OCI-LY7 (cell line): ENCODE measurements at regions not wholly inside any gene's neighbourhood (a gene's known extent, or its start where the extent isn't known, plus 50 kb on each side); places are given as distances from the start of the nearest gene placed in this dataset.

ENCODE experiments used
- BruUV-seq: library from RNA; stranded (reverse); fragments of 400-500 nt; replicated peaks from 2 replicates; lab custom pipeline; 2021; lab: Mats Ljungman, UMichigan
- CTCF ChIA-PET: fragments of 300-600 bp; sonication (Branson Sonifier 250); formaldehyde crosslinking; loops from one replicate; lab custom pipeline; 2022; ENCODE audit warnings: antibody characterized with exemption; ENCODE audit not compliant: unreplicated experiment; lab: Charles Lee
- POLR2A ChIA-PET: fragments of 300-600 bp; sonication (Branson Sonifier 250); formaldehyde crosslinking; loops from one replicate; lab custom pipeline; 2022; ENCODE audit warnings: antibody characterized with exemption; lab: Charles Lee
- DNase-seq: peaks from one replicate; pipeline ENCODE4 v3.0.0-alpha.2; 2015; ENCODE audit warnings: low spot score
- H2AFZ ChIP-seq: fragments of 200-600 bp; sonication (generic), shearing (Covaris generic); 2 replicates; pipeline ENCODE4 v1.6.1; 2014; ENCODE audit warnings: mild to moderate bottlenecking, antibody characterized with exemption, low read length, moderate library complexity
- H3K27ac ChIP-seq: fragments of 200-600 bp; sonication (generic); 2 replicates; pipeline ENCODE4 v1.5.1; 2014; ENCODE audit warnings: mixed run types, low read depth, mild to moderate bottlenecking, moderate library complexity, low read length, inconsistent platforms; ENCODE audit not compliant: poor library complexity, severe bottlenecking
- H3K36me3 ChIP-seq: fragments of 200-600 bp; sonication (generic); 2 replicates; pipeline ENCODE4 v1.6.1; 2014; ENCODE audit warnings: mild to moderate bottlenecking, antibody characterized with exemption, low read length, moderate library complexity, mixed read lengths; ENCODE audit not compliant: insufficient read depth
- H3K4me1 ChIP-seq: fragments of 200-600 bp; sonication (generic); 2 replicates; pipeline ENCODE4 v1.5.1; 2014; ENCODE audit warnings: mild to moderate bottlenecking, low read length; ENCODE audit not compliant: insufficient read depth, poor library complexity, severe bottlenecking
- H3K4me2 ChIP-seq: fragments of 200-600 bp; sonication (generic); 2 replicates; pipeline ENCODE4 v1.6.1; 2014; ENCODE audit warnings: mild to moderate bottlenecking, low read length
- H3K4me3 ChIP-seq: fragments of 200-600 bp; sonication (generic); 2 replicates; pipeline ENCODE4 v1.5.1; 2014; ENCODE audit warnings: mild to moderate bottlenecking, low read depth, low read length; ENCODE audit not compliant: poor library complexity, severe bottlenecking
- H3K79me2 ChIP-seq: fragments of 200-600 bp; sonication (generic); 2 replicates; pipeline ENCODE4 v1.6.1; 2016; ENCODE audit warnings: low read depth, mild to moderate bottlenecking, low read length, moderate library complexity, mixed read lengths; ENCODE audit not compliant: insufficient read depth
- H3K9me2 ChIP-seq: fragments of 200-600 bp; sonication (generic); 2 replicates; pipeline ENCODE4 v1.6.1; 2016; ENCODE audit warnings: mild to moderate bottlenecking, low read length, mixed read lengths; ENCODE audit not compliant: insufficient read depth
- H3K9me3 ChIP-seq: fragments of 200-600 bp; sonication (generic); 2 replicates; pipeline ENCODE4 v1.6.1; 2014; ENCODE audit warnings: mild to moderate bottlenecking, mixed run types, low read length, mixed read lengths
- H4K20me1 ChIP-seq: fragments of 200-600 bp; sonication (generic); 2 replicates; pipeline ENCODE4 v1.6.1; 2014; ENCODE audit warnings: mild to moderate bottlenecking, antibody characterized with exemption, low read length, moderate library complexity, mixed read lengths; ENCODE audit not compliant: insufficient read depth
- CTCF ChIP-seq: fragments of 200-600 bp; sonication (generic); conservative IDR thresholded peaks from 2 replicates; pipeline ENCODE4 v1.5.1; 2014; ENCODE audit warnings: mild to moderate bottlenecking, antibody characterized with exemption, low read length, moderate library complexity, mixed read lengths
- EZH2phosphoT487 ChIP-seq: fragments of 200-600 bp; sonication (generic); IDR thresholded peaks from 2 replicates; pipeline ENCODE4 v1.6.1; 2018; ENCODE audit warnings: low read depth, borderline replicate concordance, mild to moderate bottlenecking, mixed run types, antibody characterized with exemption, low read length, moderate library complexity, mixed read lengths
- intact Hi-C: fragments of 100-400 bp; cut with micrococcal nuclease; formaldehyde crosslinking; loops from one replicate; pipeline ENCODE4 v1.10.0; 2022; ENCODE audit not compliant: unreplicated experiment

GRCh38 chr21:24895885-24896734 is 711.2 kb downstream of the MRPL39 start:
- CTCF ChIA-PET: no interaction called here
- no peak for DNase-seq

GRCh38 chr21:24894324-24894723 is 713.0 kb downstream of the MRPL39 start:
- CTCF ChIA-PET: no interaction called here
- intact Hi-C loops: no loop called here
- no peak overlapping the region for H3K4me2 ChIP-seq

More at GRCh38 chr21:24895885-24896734, 711.2 kb downstream of the MRPL39 start:
- H3K79me2 ChIP-seq: no peaks in the 10 kb centered on the region
- intact Hi-C loops: no loop called here
- H3K4me3 ChIP-seq: no peak overlapping the region
- H3K9me3 ChIP-seq: no peaks in the 10 kb centered on the region
- POLR2A ChIA-PET: interaction anchor here (0.8 kb wide), 1 partner anchor 50 kb away, joined by 3 read pairs; no protein-coding TSS in a partner anchor
- H4K20me1 ChIP-seq: no peaks in the 10 kb centered on the region
- no peaks in the 10 kb centered on the region for H3K4me1 ChIP-seq
- H3K27ac ChIP-seq: no peak overlapping the region
- BruUV-seq: no TSS peak
- no peak overlapping the region for H3K4me2 ChIP-seq
- H3K36me3 ChIP-seq: no peaks in the 10 kb centered on the region
- H2AFZ ChIP-seq: no peak overlapping the region
- no peaks in the 10 kb centered on the region for H3K9me2 ChIP-seq
- peak; percentile 19; the same call in 1 of the 2 replicates for TF ChIP-seq CTCF
- no peak for TF ChIP-seq EZH2phosphoT487

More at GRCh38 chr21:24894324-24894723, 713.0 kb downstream of the MRPL39 start:
- no peak for DNase-seq
- H3K36me3 ChIP-seq: no peaks in the 10 kb centered on the region
- no peak overlapping the region for H2AFZ ChIP-seq
- H4K20me1 ChIP-seq: no peaks in the 10 kb centered on the region
- H3K79me2 ChIP-seq: no peaks in the 10 kb centered on the region
- H3K9me2 ChIP-seq: no peaks in the 10 kb centered on the region
- POLR2A ChIA-PET: no interaction called here
- BruUV-seq: no TSS peak
- no peaks in the 10 kb centered on the region for H3K9me3 ChIP-seq
- H3K4me1 ChIP-seq: no peaks in the 10 kb centered on the region
- TF ChIP-seq EZH2phosphoT487: no peak
- no peak for TF ChIP-seq CTCF
- no peak overlapping the region for H3K27ac ChIP-seq
- no peak overlapping the region for H3K4me3 ChIP-seq
